ENCODE measurements at regions not wholly inside any gene's neighbourhood (a gene's known extent, or its start where the extent isn't known, plus 50 kb on each side); places are given as distances from the start of the nearest gene placed in this dataset.

- no peak for TF ChIP-seq CTCF (IDR thresholded peaks at IDR 0.05)
- TF ChIP-seq POLR2A (IDR thresholded peaks at IDR 0.05), result no peak
Measured at GRCh38 chr10:85379338-85379737, 987.3 kb downstream of the GRID1 start.

Data from lower leg skin (tissue), 3 donors.